Iris pigment epithelial cell (primary cell): ENCODE measurements at regions not wholly inside any gene's neighbourhood (a gene's known extent, or its start where the extent isn't known, plus 50 kb on each side); places are given as distances from the start of the nearest gene placed in this dataset.
"Not testable (repeated sequence)": the region's sequence is repeated elsewhere in the genome, so short reads cannot be mapped to it uniquely, and the experiment has no call there.

Experiments
- DNase-seq: peaks from one replicate; pipeline ENCODE4 v3.0.0-alpha.2; 2011; ENCODE audit warnings: low read depth

DNA sequence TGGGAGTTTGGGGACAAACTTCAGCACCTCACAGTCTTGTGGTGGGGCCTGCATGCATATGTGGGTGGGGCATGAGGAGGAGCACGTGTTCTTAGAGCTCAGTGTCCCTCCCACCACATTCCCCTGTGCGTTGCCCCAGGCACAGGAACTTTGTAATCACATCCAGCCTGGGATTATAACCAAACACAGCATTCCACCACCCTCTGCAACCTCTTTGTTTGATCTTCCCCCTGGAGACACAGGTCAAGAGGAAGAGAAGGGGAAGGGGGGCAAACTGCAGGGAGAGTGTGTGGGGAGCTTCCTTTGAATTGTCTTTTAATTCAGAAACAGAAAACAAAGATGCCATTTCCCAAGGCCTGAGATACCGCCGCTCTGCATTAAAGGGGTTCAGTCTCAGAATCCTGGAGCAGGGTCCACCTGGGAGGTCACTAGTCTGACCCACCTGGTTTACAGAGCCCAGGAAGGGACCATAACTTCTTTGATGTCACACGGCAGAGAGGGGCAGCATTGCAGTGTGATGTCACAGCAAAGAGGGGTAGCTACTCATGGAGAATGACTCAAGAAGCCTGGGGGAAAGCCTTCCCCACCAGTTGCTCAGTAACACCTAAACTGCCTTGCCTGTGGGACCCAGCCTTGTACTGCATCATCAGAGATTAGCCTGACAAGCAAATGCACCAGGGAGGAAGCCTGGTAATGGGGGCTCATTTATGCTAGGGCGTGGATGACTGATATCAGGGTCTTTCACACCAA, 106.3 kb upstream of the RNU6-1 start:
- DNase-seq, result peak; percentile 48

DNA sequence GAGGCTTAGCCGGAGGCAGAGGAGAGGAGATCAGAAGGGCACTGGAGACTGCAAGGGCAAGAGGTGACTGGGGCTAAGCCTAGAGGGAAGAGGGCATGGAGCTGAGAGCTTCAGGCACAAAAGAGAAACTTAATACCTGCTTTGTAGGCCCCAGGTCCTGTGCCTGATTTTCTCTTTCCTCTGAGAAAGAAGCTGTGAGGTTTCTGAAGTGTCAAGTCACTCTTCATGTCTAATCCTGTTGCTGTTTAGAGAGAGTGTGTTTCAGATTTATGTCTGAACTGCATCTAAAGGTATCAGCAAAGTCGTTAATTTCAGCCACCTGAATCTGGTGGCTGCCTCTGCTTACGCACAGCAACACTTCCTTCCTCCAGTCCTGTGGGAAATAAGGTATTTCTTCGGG, 106.9 kb upstream of the RNU6-1 start:
- DNase-seq, result no peak

DNA sequence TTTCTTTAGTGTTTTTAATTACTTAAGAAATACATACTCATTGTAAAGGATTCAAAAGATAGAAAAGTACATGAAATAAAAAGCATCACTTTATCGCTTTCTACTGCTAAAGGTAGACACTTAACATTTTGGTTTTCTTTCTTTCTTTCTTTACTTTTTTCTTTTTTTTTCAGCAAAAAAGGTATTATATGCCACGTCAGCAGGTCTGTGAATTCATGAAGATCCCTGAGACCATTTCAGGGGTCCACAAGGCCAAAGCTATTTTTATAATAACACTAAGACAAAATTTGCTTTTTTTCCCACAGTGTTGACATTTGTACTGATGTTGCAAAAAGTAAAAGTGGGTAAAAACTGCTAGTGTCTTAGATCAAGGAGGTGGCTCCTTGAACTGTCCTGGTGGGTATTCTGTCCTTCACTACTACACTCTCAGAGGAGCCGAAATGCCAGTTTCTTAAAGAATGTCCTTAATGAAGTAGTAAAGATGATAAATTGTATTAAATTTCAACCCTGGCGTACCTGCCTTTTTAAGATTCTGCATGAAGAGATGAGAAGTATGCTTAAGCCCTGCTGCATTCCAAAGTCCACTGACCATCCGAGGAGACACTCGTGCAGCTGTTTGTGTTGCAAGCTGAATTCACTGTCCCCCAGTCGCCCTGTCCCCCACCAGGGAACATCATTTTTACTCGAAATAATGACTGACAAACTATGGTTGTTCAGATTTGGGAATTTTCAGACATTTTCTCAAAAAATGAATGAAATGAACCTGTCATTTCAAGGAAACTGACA, 106.7 kb upstream of the PIAS1 start:
- DNase-seq, result no peak

DNA sequence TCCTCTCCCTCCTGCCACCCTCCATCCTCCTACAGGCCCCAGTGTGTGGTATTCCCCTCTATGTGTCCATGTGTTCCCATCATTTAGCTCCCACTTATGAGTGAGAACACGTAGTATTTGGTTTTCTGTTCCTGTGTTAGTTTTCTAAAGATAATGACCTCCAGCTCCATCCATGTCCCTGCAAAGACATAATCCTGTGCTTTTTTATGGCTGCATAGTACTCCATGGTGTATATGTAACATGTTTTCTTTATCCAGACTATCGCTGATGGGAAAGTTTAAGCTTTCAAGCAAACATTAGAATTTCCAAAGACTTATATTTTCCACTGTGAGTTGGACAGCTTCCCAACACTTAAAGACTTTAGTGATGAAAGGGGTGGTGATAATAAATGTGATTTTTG, 105.9 kb upstream of the PIAS1 start:
- no peak for DNase-seq

DNA sequence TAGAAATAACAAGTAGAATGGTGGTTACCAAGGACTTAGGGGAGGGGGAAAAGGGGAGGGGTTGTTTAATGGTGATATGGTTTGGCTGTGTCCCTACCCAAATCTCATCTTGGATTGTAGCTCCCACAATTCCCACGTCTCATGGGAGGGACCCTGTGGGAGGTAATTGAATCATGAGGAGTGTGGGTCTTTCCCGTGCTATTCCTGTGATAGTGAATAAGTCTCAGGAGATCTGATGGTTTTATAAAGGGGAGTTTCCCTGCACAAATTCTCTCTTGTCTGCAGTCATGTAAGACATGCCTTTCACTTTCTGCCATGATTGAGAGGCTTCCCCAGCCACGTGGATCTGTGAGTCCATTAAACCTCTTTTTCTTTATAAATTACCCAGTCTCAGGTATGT, 102.9 kb upstream of the PIAS1 start:
- DNase-seq, result not testable (repeated sequence)

DNA sequence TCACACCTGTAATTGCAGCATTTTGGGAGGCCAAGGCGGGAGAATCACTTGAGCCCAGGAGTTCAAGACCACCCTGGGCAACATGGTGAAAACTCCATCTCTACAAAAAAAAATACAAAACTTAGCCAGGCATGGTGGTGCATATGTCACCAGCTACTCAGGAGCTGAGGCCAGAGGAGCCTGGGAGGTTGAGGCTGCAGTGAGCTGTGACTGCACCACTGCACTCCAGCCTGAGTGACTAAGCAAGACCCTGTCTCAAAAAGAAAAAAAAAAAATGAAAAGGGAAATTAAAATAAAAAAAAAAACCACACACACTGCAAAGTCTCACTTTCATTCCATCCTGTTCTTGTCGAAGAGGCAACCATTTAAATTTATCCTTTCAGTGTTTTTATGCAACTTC, 100.8 kb upstream of the PIAS1 start:
- no peak for DNase-seq

DNA sequence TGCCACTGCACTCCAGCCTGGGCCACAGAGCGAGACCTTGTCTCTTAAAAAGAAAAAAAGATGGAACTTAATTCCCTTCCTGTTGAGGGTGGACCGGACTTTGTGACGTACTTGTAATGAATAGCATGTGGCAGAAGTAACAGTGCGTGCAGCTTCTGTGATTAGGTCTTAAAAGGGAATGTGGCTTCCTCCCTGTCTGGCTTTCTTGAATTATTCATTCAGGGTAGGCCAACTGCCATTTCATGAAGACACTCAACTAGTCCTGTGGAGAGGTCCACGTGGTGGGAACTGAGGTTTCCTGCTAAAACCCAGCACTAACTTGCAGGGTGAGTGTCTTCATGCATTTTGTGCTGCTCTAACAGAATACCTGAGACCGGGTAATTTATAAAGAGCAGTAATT, 98.9 kb upstream of the PIAS1 start:
- no peak for DNase-seq

DNA sequence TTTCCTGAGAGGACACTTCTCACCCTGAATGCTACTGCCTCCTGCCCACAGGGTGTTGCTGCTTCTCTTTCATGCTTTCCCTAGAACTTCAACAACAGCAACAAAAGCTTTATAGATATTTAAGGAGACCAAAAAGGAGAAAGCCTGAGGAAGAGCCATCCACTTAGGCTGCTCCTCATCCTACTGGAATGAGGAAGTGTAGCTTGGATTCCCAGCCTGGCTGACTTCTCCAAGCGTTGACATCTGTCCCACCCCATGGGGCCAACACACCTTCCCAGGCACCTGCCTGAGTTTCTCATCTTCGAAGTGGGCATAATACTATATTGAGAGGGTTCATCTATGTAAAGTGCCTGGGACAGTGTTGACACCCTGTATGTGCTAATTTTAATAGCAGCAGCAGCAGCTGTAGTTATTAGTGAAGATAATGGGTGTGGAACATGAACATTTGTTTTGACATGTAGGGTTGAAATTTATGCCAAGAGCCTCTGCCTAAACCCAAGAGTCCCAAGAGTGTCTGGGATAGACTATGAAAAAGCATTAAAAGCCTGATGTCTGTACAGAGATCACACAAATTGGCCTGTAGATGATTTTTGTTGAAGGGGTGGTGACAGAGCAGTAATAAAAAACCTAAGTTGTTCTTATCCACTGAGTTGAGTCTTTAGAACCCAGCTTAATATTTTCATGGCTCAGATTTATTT, 96.5 kb upstream of the PIAS1 start:
- no peak for DNase-seq

DNA sequence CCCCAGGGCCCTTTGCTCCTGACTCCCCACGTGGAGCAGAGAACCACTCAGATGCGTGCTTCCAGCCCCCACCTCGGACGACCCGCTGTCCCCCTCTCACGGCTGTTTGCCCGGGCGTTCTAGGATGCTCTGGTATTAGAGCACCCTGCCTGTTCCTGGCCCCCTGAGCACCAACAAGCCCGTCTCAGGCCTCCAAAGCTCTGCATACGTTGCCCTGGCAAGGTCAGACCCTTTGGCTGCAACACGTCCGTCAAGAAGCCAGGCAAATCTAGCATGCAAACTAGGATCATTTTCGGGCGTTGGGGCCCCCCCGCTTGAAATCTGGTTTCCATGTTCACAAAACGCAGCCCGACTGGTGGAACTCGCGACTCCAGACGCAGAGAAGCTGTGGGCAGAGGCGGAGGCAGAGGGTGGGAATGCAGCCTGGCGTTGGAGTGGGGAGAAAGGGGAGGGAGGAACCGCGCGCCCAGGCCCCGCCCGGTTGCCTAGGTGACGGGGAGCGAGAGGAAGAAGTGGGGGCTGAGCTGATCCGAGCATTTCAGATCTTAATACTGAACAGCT, 86.2 kb upstream of the PIAS1 start:
- peak; percentile 60 for DNase-seq

DNA sequence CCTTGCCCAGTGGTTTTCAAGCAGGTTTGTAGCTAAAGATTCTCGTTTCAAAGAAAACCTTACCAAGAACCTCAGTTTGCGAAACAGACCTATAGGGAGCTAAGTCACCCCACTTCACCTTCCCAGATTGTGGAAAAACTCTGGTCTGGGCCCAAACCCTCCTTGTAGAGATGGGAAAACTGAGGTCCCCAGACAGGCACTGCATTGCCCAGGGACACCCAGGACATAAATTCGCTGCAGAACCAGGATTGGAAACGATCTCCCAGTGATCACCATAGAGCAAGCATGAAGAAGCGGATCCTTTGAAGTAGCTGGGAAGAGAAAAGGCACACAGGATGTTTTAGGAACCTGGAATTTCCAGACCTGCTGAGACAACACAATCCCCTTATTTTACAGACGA, 85.6 kb upstream of the PIAS1 start:
- DNase-seq, result no peak

DNA sequence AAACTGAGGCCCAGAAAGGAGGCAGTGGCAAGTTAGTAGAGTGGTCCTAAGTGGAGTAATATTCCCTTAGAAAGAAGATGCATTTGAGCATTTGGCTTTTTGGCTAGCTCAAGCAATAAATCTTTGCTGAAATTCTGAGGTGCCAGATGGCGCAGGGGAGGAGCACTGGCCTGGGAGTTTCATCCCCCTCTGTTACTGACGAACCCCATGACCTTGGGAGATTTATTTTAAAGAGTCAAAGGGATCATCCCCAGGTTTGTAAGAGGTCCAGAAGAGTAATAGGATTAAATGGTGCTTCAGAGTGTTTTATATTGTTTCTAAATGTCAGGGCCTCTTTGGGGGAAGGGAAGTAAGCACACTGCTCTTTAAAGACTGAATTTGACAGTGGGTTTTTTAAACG, 85.1 kb upstream of the PIAS1 start:
- no peak for DNase-seq

DNA sequence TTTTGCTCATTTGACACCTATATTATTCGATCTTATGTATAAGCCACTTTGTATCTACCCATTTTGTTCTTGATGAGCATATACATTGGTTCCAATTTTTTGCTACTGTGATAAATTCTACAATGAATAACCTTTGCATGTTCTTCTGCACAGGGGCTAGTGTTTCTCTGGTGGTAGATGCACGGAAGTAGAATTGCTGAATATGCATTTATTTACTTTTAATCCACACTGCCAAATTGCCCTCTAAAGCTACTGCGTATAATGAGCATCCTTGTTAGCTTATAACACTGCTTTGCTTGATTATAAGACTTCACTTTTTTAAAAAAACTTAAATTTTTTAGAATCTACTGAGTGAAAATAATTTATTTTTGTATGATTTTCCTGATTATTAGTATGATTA, 84.2 kb upstream of the PIAS1 start:
- no peak for DNase-seq

DNA sequence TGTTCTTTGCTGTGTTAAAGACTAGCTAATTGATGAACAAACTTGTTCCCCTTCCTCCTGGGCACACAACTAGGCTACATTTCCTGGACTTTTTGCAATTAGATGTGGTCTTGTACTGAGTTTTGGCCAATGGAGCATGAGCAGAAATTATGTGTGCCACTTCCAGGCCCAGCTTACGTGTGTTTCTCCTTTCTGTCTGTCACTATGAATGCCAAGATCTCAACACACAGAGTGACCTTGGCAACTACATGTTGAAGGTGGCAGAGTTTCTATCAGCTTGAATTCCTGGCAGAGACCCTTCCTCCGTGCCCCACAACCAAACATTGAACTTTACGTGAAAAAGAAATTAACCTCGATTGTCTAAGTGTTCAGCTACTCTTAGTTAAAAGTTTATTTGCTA, 81.7 kb upstream of the PIAS1 start:
- no peak for DNase-seq

DNA sequence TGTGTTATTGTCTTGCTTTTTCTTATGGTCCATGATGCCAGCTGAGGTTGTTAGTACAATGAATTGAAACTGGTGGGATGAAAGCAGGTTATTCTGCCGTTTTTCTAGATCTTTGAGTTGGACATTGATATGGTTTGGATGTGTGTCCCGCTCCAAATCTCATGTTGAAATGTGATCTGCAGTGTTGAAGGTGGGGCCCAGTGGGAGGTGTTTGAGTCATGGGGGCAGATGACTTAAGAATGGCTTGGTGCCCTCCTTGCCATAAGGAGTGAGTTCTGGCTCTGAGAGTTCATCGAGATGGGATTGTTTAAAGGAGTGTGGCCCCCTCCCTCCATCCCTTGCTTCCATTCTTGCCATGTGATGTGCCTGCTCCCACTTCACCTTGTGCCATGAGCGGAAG, 80.3 kb upstream of the PIAS1 start:
- no peak for DNase-seq

DNA sequence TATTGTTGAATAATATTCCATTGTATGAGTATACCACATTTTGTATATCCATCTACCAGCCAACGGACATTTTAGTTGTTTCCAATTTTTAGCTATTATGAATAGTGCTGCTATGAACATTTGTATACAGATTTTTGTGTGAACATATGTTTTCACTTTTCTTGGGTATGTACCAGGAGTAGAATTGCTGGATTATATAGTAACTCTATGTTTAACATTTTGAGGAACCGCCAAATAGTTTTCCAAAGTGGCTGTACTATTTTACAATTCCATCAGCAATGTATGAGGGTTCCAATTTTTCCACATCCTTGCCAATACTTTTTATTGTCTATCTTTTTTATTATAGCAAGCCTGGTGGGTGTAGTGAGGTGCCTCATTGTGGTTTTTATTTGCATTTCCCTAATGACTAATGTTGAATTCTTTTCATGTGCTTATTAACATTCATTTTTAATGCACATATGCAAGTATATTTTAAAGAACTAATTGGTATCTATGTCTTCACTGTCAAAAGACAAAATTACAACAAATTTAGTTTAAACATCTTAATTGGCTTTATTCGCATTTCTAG, 77.5 kb upstream of the PIAS1 start:
- DNase-seq, result no peak

DNA sequence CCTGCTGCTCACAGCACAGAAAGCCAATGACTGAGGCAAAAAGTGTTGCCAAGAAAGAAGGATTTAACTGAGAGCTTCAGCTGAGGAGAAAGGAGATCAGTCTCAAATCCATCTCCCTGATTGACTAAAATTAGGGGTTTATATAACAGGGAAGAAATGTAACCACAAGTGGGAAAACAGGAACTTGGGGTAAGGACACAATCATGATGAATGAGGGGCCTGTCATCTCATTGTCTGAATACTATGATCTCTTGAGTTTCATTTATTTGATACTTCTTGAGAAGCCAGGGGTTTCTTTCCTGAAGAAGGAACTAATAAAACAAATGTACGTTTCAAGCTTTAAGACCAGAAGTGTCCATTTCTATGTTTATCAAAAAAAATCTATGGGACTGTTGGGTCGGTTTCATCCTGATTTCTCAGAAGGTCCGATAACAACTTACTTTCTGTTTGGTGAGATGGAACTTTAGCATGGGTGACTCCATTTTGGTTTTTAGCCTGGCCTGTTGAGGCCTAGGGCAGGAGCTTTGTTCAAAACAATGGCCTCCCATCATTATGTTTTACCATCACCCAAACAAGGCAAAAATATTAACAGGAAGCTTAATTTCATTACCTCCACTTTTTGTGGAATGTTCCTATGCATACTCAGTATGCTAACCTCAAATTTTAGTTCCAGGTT, 76.6 kb upstream of the PIAS1 start:
- DNase-seq, result no peak

DNA sequence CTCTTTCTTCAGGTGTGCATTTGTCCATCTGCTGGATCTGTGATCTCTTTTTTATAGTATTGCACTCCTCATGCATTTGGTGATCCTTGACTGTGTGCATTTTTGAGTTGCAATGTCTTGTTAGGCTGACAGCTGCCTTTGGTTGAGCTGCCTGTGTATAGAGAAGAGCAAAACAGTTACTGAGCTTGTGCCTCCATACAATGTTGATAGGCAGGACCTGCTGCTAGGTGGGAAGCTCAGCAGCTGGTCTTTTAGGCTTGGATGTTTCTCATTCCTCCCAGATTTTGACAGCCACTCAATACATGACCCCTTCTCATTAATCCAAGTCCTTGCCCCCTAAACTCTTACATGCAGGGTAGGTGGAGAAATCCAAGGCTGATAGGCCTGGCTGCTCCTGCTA, 74.8 kb upstream of the PIAS1 start:
- DNase-seq, result no peak

DNA sequence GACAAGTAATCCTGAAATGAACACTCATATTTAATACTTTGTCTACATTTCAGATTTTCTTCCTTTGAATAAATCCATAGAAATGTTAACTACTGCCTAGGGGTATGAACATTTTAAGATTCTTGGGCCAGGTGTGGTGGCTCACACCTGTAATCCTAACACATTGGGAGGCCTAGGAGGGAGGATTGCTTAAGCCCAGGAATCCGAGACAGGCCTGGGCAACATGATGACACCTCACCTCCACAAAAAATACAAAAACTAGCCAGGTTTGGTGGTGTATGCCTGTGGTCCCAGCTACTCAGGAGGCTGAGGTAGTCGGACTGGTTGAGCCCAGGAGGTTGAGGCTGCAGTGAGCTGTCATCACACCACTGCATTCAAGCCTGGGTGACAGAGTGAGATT, 73.9 kb upstream of the PIAS1 start:
- no peak for DNase-seq

DNA sequence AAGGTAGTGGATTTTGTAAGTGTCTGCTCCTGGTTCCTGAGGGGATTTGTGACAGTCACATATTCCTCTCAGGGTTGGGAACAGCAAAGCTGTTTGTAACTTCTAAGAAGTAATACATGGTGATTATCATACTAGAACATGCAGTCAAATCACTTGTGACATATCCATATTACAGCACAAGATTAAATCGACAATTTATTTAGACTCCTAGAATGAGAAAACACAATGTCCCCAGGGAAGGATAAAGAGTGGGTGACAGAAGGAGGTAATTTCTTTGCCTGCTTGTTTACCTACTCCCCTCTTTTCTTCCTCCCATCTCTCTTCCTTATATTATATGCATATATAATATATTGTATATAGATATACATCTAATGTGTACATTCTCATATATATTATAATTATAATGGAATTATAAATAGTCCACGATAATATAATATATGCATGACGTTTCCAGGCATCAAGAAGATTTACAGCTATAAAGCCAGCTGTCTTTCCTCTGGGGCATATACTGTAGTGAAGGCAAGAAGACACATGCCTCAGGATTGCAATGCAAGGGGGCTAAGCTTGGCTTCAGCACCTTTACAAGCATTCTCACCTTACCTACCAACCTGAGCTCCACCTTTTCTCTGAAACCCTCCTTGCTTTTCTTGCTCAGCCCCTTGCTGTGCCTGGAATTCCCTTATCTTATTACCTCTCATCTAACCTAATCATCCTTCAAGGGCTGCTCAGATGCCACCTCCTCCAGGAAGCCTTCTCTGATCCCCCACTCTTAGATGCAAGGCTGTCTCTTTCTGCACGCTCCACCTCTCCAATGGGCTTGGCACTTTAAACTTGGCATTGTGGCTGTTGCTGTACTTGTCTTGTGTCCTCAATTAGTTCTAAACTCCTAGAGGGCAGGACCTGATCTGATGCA, 73.1 kb upstream of the PIAS1 start:
- DNase-seq, result no peak

DNA sequence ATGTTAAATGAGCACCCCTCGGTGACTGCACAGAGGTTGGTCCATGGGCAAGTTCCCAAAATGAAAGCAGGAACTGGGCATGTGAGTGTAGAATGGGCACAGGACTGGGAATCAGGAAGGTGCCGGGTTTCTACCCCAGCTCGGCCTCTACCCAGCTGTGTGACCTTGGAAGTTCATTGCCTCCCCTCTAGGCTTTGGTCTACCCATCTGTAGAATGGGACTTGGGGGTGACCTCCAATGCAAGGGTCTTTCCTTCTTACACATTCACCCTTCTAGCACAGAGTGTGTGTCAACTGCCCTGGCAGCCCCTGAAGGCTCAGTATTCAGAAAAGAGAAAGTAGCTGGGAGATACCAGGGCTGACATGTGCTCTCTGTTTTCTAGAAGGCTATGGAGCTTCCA, 72.3 kb upstream of the PIAS1 start:
- no peak for DNase-seq

DNA sequence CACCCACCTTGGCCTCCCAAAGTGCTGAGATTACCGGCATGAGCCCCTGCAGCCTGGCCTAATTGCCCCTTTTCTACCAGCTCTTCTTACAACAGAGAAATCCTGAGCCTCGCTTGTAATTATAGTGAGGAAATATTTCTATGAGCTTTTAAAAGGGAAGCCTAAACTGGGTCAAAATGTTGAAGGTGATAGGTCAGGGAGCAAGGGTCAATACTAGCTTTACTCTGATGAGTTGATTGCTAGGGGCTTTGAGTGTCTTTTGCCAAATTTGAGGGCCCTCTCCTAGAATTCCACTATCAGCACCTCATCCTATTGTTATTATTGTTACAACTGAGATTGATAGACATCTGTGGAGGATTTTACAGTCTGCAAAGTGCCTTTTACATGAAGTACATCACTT, 62.4 kb upstream of the PIAS1 start:
- DNase-seq, result no peak
